HG02981 (cell line): ENCODE measurements at regions not wholly inside any gene's neighbourhood (a gene's known extent, or its start where the extent isn't known, plus 50 kb on each side); places are given as distances from the start of the nearest gene placed in this dataset.

Source experiments
- ATAC-seq: cut with Tn5 transposase; IDR thresholded peaks from one replicate; pipeline ENCODE4 v1.9.1; 2021; ENCODE audit warnings: mild to moderate bottlenecking, moderate library complexity; ENCODE audit not compliant: unreplicated experiment

GRCh38 chr10:58995058-58995596 lies 181.3 kb upstream of the PHYHIPL start:
- ATAC-seq: no peak

DNA sequence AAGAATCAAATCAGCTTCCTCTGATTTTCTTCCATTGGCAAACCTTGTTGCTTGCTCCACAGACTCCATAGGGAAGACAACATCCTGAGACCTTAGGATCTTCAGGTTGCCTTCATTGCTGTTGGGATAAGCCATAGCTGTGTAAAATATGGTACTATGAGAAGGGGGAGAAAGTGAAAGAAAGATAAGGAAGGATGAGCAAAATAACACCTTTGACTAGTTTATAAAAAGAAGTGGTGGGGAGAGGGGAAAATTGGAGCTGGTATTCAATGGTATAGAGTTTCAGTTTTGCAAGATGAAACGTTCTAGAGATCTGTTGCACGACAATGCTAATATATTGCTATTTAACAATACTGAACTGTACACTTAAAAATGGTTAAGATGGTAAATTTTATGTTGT lies 180.4 kb upstream of the PHYHIPL start:
- no peak for ATAC-seq

- no peak for ATAC-seq
Measured at GRCh38 chr10:58996866-58997265, 179.6 kb upstream of the PHYHIPL start.

GRCh38 chr10:58998924-58999713 lies 177.3 kb upstream of the PHYHIPL start:
- ATAC-seq: no peak

DNA sequence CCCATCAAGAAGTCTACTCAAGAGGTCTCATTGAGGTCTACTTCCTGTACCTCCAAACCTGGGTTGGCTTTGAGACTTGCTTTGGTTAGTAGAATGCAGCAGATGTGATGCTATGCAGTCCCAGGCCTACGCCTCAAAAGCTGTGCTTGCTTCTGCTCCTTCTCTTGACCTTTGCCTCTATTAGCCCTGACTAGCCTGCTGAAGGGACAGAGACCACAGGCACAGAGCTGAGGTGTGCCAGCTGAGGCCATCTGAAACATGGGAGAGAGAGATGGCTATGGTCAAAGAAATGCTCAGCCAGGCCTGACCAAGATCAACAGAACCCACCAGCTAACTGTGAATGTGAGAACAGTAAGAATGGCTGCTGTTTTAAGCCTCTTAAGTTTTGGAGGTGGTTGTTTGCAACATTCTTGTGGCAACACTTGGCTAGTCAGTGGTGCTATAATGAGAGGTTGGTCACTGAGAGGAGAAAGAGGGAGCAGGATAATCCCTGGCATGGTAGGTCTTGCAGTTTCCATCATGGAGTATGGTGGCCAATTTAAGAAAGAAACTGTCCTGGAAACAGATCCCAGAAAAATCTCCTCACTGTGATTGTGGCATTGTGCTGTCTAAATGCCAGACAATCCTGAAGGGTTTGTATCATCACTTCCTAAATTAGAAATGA lies 176.1 kb upstream of the PHYHIPL start:
- no peak for ATAC-seq

GRCh38 chr10:59002011-59002410 lies 174.4 kb upstream of the PHYHIPL start:
- no peak for ATAC-seq

DNA sequence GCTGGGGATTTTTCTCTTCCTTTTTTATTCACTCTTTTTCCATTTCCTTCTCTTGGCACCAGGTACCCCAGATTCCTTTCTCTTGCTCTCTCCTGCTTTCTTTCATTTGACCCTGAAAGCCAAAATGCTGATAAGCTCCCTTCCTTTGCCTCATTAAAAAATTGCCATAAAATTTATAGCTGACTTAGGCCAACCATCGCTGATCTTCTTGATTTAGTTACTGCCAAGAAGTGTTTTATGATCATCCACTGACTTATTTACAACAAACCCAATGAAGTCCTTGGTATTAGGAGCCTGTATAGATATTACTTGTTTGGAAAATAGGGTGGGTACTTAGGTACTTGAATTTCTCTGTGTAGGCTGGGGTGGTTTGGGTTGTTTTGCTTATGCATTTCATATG lies 173.2 kb upstream of the PHYHIPL start:
- no peak for ATAC-seq

DNA sequence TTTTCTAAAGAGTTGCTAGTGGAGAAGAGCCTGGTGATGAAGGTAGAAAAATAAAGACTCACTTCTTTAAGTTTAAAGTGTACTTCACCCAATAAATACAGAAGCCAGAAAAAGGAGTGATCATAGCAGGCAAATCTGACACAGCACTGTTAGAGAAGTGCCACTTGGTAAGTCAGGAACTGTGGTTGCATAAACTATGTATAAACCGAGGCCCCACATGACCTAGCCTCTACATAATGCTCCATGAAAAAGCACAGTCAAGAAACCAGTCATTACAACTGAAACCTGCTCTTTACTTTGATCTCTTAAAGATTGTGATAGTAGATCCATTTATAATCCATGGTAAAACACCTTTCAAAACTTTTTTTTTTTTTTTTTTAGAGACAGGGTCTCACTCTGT lies 172.1 kb upstream of the PHYHIPL start:
- no peak for ATAC-seq

GRCh38 chr10:59006511-59007306 lies 169.7 kb upstream of the PHYHIPL start:
- ATAC-seq: no peak

DNA sequence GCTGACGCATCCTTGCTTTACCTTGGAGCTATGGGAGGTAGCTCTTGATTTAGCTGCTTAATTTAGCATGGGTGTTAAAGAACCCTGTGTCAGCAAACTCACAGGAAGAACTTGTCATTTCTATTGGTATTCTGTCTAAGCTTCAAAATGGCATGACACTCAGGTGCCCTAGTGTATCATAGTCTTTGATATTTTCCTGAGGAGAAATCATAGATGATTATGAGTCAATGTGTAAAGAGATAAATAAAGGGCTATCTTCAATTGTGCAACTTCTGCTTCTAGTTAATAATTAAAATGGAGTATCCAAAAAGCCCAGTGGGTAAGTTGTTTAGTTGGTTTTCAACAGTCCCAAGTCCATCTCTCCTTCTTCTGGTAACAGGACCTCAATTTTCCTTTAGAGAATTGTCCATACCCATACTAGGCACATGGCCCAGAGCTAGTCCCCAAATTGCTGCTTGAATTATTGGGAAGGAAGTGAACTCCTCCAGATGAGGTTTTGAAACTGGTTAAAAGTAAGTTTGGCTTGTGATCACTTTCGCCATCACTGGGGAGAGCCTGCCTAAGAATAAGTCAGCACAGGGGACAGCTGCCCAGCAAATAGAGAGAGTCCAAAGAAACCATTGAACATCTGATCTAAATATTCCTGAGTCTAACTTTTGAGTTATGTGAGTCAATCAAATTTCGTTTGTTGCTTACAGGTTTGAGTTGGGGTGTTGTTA lies 169.0 kb upstream of the PHYHIPL start:
- peak; percentile 51 for ATAC-seq

GRCh38 chr10:59008452-59008851 lies 168.0 kb upstream of the PHYHIPL start:
- ATAC-seq: no peak

DNA sequence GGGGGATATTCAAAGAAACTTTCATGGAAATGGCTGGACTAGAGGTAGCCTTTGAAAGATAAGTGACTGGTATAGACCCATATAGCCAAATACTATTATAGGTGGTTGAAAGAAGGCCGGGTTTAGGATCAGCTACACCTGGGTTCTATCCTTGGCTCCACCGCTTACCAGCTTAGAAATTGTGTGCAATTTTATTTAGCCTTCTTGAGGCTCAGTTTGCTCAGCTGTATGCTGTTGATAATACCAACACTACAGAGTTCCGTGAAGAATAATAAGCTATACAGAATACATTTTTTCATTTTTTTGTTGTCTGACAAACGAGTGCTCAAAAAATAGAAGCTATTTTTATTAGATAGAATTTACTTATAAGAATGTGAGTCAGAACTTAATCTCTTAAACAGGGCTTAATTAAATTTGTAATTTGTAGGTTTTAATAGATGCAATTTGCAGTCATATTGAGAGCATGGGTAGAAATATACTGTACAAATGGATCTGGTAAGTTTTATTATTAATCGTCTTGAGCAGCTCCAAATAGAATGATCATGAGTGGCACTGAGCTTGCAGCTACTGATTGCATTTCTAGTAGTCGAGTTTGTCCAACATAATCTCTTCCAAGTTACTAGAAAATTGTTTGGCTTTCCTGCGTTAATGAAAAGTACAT lies 164.3 kb upstream of the PHYHIPL start:
- no peak for ATAC-seq

DNA sequence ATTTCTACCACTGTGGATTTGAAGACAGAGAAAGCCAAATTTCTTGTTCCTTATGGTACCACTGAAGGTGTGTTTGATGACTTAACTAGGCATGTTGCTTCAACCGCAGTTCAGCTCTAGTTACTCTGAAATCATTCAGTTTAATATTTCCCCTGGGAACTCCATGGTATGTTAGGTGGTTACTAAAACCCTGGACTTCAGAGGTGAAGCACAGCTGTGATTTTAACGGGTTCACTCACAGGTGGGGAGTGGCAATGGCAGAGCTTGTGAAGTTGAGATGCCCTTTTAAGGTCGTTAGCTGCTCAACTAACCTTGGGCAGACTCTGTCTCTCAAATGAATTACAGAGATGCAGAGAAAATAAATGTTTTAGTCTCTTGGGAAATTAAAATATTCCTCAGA lies 163.6 kb upstream of the PHYHIPL start:
- ATAC-seq: no peak

GRCh38 chr10:59016043-59016442 lies 160.4 kb upstream of the PHYHIPL start:
- ATAC-seq: no peak

DNA sequence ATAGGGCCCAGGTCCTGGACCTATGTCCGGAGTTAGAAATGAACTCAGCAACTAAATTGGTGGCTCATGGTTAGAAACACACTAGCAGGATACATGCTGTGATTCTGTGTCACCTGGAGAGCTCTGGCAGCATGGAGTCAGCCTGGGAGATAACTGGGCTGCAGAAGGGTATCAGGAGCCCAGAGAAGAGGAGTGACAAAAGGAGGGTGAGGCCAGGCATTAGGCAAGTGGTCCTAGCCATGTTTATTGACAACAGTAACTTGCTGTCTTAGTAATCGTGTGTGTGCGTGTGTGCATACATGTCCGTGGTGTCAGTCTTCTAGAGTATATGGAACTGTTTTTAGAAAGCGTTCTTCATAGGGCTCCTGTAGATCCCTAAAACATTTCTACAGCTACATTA lies 157.5 kb upstream of the PHYHIPL start:
- ATAC-seq: no peak

DNA sequence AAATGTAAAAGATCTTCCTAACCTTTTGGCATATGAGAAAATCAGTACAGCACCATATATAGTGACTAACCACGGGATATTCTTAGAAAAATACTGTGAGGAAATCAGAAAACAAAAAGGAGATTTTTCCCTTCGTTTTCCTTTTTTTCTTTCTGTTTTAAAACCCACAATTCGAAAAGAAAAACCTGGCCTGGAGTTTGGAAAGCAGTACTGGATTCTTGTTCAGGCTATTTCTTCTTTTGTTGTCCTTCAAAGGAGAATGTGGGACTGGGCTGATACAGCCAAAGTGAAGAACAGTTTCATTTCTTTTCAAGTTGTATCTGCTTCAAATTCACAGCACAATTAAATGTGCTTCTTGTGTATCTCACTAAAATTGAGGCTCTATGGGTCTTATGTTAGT lies 156.8 kb upstream of the PHYHIPL start:
- ATAC-seq: no peak

DNA sequence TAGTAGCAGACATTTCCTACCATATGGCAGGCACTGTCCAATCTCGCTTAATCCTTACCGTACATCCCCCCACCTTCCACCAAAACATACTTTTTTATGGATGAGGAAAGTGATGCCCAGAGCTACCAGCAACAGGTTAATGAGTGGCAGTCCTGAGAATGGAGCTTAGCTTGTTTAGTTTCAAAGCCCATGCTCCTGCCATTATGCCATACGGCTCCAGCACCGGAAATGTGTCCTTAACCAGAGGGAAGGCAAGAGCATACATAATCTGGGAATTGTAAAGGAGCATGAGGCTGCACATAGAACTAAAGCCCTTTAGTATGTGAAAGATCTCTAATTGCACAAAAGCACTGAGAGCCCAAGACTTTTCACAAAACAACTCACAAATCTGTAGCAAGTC lies 155.9 kb upstream of the PHYHIPL start:
- ATAC-seq: no peak

DNA sequence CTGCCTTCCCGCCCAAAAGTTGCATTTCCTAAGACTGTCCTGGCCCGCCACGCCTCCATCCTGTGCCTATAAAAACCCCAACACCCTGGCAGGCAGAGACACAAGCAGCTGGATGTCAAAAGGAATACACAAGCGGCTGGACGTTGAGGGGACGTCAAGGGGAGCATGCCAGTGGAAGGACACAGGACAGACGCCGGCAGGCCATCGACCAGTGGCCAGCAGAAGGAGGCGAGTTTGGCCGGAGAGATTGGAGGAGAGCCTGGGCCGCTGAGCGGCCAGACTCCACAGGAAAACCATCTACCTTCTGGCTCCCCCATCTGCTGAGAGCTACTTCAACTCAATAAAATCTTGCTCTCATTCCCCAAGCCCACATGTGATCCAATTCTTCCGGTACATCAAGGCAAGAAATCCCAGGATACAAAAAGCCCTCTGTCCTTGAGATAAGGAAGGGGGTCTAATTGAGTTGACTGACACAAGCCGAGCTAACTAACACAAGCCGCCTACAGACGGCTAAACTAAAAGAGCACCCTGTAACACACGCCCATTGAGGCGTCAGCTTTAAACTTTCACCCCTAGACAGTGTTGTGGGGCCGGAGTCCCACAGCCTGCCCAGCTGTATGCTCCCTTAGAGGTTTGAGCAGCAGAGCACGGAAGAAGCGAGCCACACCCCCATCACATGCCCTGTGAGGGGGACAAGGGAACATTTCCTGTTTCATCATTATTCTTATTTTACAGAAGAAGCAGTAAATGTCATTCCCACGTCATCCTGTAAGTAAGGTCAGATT lies 150.3 kb upstream of the PHYHIPL start:
- no peak for ATAC-seq

GRCh38 chr10:59027975-59028655 lies 148.3 kb upstream of the PHYHIPL start:
- ATAC-seq: no peak
